ENCODE measurements at regions not wholly inside any gene's neighbourhood (a gene's known extent, or its start where the extent isn't known, plus 50 kb on each side); places are given as distances from the start of the nearest gene placed in this dataset.

- DNase-seq: no peak
Measured at GRCh38 chr4:71243091-71243833, 95.6 kb upstream of the SLC4A4 start.

DNA sequence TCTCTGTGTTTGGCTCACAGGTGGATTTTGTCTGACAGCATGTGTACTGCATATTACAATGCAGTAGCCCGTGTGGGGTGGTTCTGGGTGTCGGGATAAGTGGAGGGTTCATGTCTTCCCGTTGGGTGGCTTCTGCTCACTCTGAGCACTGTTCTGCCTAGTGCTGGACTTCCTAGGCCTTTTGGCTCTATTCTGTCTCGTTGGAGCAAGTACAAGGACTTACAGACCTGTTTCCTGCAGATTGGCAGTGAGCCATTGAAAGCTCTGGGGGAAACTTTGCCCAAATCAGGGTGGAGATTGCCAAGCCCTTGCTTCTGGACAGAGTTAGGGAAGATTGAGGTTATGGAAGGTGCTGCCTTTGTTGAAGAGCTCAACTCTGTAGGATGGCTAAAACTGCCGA lies 91.1 kb upstream of the SLC4A4 start:
- no peak for DNase-seq

DNA sequence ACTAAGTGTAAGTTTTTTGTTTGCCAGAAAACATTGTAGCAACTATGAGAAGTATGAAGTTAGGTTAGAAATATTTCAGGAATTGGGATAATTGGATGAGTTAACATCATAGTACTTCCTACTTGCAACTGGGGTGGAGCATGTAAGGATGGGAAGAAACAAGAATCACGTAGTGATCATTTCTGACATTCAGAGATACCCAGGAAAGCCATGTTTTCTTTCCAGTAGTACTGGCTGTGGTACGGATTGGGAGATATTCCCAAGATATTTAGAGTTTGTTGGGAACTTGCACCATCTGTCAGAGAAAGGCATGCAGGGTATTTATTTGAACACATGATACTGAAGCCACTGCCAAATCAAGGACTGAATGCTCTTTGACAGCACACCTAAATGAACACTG lies 87.6 kb upstream of the SLC4A4 start:
- no peak for DNase-seq

GRCh38 chr4:71253545-71253944 lies 85.3 kb upstream of the SLC4A4 start:
- no peak for DNase-seq

GRCh38 chr4:71254451-71255012 lies 84.3 kb upstream of the SLC4A4 start:
- DNase-seq: no peak

- no peak for DNase-seq
Measured at GRCh38 chr4:71255976-71256375, 82.8 kb upstream of the SLC4A4 start.

- DNase-seq: no peak
Measured at GRCh38 chr4:71257761-71258160, 81.1 kb upstream of the SLC4A4 start.

GRCh38 chr4:71258323-71258722 lies 80.5 kb upstream of the SLC4A4 start:
- DNase-seq: no peak

DNA sequence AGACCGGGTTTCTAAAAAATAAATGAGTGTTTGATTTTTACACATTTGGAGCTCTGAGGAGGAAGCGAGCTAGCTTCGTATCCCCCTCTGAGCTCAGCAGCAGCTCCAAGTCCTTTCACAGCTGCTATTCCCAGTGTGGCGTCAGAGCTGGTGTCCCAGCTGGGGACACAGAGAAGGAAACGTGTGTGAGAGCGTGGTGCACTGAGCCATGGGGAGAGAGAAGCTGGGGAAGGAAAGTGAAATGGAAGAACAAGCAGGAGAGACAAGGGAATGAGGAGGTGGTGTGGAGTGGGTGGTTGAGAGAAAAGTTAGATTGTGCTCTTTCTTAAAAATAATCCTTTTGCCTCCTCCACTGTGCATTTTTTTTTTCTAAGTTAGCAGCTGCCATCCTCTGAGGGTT lies 79.5 kb upstream of the SLC4A4 start:
- DNase-seq: no peak

DNA sequence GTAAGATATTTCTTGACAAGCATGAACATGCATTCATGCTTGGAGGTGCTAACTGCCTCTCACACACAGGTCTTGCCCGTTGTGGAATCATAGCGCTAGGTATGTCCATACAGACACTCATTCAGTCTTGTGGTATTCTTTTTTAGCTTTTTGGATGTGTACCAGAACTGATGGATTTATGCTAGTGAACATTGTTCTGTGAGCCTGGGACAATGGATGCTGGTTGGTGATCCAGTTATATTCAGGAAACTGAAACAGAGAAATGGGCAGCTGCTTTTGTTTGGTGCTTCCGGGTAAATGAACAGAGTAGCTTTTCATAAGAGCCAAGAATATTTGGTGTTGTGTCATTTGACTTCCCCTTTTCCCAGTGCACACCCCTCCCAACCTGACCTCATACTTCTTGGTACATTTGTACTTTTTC lies 78.9 kb upstream of the SLC4A4 start:
- DNase-seq: peak in 1 of 2 donors; percentile 29

- no peak for DNase-seq
Measured at GRCh38 chr4:71260544-71260943, 78.3 kb upstream of the SLC4A4 start.

- DNase-seq: no peak
Measured at GRCh38 chr4:71261001-71261400, 77.8 kb upstream of the SLC4A4 start.

- DNase-seq: no peak
Measured at GRCh38 chr4:71261633-71262121, 77.1 kb upstream of the SLC4A4 start.

DNA sequence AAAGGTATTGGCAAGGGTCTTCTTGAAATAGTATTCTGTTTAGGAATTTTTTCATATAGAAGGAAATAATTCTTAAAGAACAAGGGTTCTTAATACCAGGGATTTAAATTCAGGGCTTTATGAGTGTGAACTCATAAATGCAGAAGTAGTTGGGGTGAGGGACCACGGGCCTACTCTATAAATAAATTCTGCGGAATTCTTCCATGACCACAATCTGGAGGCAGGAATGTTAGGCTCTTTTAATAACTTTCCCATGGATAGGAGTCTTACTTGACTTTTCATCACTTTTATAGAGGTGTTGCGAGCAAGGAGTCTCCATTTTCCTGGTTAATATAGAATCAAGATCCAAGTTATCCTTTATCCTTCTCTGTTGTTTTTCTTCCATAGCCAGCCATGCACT lies 76.7 kb upstream of the SLC4A4 start:
- DNase-seq: no peak

- no peak for DNase-seq
Measured at GRCh38 chr4:71266090-71266794, 72.6 kb upstream of the SLC4A4 start.

GRCh38 chr4:71267244-71267643 lies 71.6 kb upstream of the SLC4A4 start:
- DNase-seq: no peak

GRCh38 chr4:71268166-71268565 lies 70.7 kb upstream of the SLC4A4 start:
- DNase-seq: no peak

DNA sequence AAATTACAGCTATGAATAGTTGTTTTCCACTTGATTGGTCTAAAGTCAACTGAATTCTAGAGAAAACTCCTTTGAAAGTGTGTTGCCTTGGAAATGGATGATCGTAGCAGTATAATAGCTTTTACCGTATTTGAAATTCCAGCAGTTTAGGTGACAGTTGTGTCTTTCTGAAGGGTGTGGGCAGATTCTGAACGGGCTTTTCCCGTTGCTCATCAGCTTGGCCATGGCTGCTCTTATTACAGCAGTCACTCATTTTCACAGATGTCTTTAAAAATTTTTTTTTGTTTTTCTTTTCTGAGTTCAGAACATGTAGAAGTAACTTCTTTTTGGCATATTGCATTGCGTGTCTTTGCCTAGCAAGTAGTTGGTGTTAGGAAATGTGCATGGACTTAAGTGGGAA lies 69.6 kb upstream of the SLC4A4 start:
- no peak for DNase-seq

DNA sequence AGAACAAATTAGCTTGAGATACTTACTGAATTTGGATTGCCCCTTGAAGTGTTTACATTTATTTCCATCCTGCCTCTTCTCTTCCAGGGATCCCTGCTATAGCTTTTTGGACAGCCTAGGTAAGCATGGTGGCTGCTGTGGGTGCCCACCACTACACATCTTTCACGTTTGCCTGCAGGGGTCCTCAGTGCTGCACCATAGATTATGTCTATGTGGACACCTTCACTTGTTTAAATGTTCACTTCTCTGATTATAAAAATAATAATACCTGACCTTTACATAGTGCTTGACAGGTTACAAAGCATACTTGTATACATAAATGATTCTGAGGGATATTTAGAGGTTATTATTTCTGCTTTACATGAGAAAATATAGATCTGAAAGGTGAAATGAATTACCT lies 67.9 kb upstream of the SLC4A4 start:
- DNase-seq: peak in 1 of 2 donors; percentile 16

DNA sequence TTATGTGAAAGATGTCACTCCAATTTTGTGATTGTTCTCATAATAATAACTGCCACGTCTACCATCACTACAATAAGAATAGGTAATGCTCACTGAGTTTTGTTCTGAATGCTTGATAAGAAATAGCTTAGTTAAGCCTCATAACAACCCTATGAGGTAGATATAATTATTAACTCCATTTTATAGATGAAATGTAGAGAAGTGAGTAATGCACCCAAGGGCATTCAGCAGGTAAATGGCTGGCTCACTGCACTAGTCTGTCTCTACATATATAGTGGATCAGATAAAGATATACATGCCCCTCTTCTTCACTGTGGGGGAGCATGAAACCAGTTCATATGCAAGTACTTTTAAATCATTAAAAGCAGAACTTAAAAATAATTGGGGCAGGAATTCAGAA lies 65.8 kb upstream of the SLC4A4 start:
- no peak for DNase-seq

DNA sequence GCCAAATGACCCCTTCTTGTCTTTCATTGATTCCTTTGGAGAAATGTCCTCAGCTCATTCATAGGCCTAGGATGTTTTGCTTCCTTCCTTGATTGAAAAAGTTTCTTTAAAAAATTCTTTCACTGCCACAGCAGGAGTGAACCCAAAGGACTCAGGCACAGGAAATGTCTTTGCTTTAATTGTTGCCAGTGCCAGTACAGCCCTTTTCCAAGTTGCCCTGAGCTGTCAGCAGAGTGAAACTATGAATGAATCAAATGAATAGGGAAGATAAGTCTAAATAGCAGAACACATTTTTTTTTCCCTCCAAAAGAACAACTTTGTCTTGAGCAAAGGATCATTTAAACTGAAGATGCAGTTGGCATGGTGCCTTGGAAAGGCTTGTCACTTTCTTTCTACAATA lies 63.8 kb upstream of the SLC4A4 start:
- no peak for DNase-seq

DNA sequence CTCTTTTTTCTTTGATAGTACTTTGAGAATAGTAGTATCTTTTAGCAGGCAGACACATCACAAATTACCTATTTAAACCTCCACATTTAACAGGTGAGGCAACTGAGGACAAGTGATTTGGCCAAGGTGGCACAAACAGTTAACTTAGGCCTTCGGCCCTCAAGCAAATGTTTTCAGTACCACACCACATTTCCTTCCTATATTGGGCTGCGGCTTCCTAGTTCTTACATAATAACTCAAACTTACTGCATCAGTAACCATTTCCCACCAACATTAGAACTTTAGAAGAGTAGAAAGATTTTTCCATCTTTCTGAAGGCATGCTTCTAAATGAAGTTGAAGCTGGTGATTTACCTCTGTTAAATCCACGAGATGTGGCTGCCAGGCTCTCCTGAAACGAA lies 63.2 kb upstream of the SLC4A4 start:
- no peak for DNase-seq

- no peak for DNase-seq
Measured at GRCh38 chr4:71277353-71277752, 61.5 kb upstream of the SLC4A4 start.

- no peak for DNase-seq
Measured at GRCh38 chr4:71283642-71284257, 55.1 kb upstream of the SLC4A4 start.
